ENCODE measurements at regions not wholly inside any gene's neighbourhood (a gene's known extent, or its start where the extent isn't known, plus 50 kb on each side); places are given as distances from the start of the nearest gene placed in this dataset.

- Histone ChIP-seq H3K27me3 (ENCODE audit: control insufficient read depth in 2 of 2, insufficient read depth in 2 of 2, low read length in 2 of 2) (peaks cover 14 to 34% of the 10 kb centered on the region in 2 experiments), H2AFZ (ENCODE audit: low read depth, low read length) (no peak overlapping the region), H3K27ac (ENCODE audit: extremely low read depth, low read depth, low read length) (no peak overlapping the region), H3K4me2 (ENCODE audit: insufficient read depth, low read length) (no peak overlapping the region), H3K9ac (ENCODE audit: insufficient read depth in 1 of 2, low read depth in 2 of 2, low read length in 2 of 2) (no peak overlapping the region), H3K4me1 (replicated peaks in 1 of 2; ENCODE audit: control insufficient read depth in 2 of 2, insufficient read depth in 2 of 2, low read length in 2 of 2) (no peaks in the 10 kb centered on the region), H3K79me2 (ENCODE audit: control insufficient read depth, insufficient read depth, low read length) (no peaks in the 10 kb centered on the region), H3K36me3 (ENCODE audit: control insufficient read depth, insufficient read depth, low read length) (no peaks in the 10 kb centered on the region), H3K9me1 (ENCODE audit: control insufficient read depth, insufficient read depth, low read length) (no peaks in the 10 kb centered on the region), H3K4me3 (no peak overlapping the region), H4K20me1 (replicated peaks; ENCODE audit: control insufficient read depth, insufficient read depth, low read length) (peaks cover 3% of the 10 kb centered on the region; the same call in 1 of the 2 replicates), H3K9me3 (replicated peaks; ENCODE audit: control insufficient read depth, insufficient read depth, low read depth, low read length) (no peaks in the 10 kb centered on the region)
- no peak for ATAC-seq
- intact Hi-C loops (cut with micrococcal nuclease) (no loop called here), in situ Hi-C loops (cut with MboI) (no loop called here)
- ChIA-PET CTCF (ENCODE audit: low intra/inter-chr PET ratio) (no interaction called here), POLR2A (no interaction called here)
- BruUV-seq (replicated peaks) = no TSS peak
- TF ChIP-seq EGR1 (conservative IDR thresholded peaks at IDR 0.05) (no peak), PBX2 (CRISPR knock-in tag; IDR thresholded peaks at IDR 0.05; ENCODE audit: low read depth) (no peak), PBX2 (tag; conservative IDR thresholded peaks at IDR 0.05; ENCODE audit: low read depth) (0 out of 2 replicates have a peak, but pooled peaks have one; percentile 6), PCBP1 (IDR thresholded peaks at IDR 0.05; ENCODE audit: low read depth, low read length, poor library complexity, severe bottlenecking) (no peak)
- DNase-seq (ENCODE audit: extremely low read depth in 1 of 4, low spot score in 3 of 4) = no peak
- no peak for FAIRE-seq
- WGBS (ENCODE audit: insufficient coverage, low coverage, missing lambda C conversion rate) = 2% methylated on average over 4 of the region's 4 CpGs
Observed at GRCh38 chr1:200336901-200337391, 72.9 kb downstream of the ZNF281 start.
